ENCODE measurements at regions not wholly inside any gene's neighbourhood (a gene's known extent, or its start where the extent isn't known, plus 50 kb on each side); places are given as distances from the start of the nearest gene placed in this dataset.

GRCh38 chr17:77872199-77872598 lies 86.3 kb upstream of the TNRC6C start:
- no peak for DNase-seq (ENCODE audit: low read depth)

GRCh38 chr17:77872714-77873499 lies 85.6 kb upstream of the TNRC6C start:
- DNase-seq (ENCODE audit: low read depth) = no peak

GRCh38 chr17:77873500-77874302 lies 84.8 kb upstream of the TNRC6C start:
- no peak for DNase-seq (ENCODE audit: low read depth)

- no peak for DNase-seq (ENCODE audit: low read depth)
Measured at GRCh38 chr17:77874303-77875050, 84.0 kb upstream of the TNRC6C start.

- DNase-seq (ENCODE audit: low read depth) = no peak
Measured at GRCh38 chr17:77875051-77875780, 83.3 kb upstream of the TNRC6C start.

- no peak for DNase-seq (ENCODE audit: low read depth)
Measured at GRCh38 chr17:77875881-77876509, 82.5 kb upstream of the TNRC6C start.

- DNase-seq (ENCODE audit: low read depth) = no peak
Measured at GRCh38 chr17:77877036-77877435, 81.5 kb upstream of the TNRC6C start.

GRCh38 chr17:77877646-77878355 lies 80.7 kb upstream of the TNRC6C start:
- DNase-seq (ENCODE audit: low read depth) = no peak

- DNase-seq (ENCODE audit: low read depth) = no peak
Measured at GRCh38 chr17:77879226-77879895, 79.1 kb upstream of the TNRC6C start.

- DNase-seq (ENCODE audit: low read depth) = no peak
Measured at GRCh38 chr17:77879896-77880280, 78.6 kb upstream of the TNRC6C start.

- no peak for DNase-seq (ENCODE audit: low read depth)
Measured at GRCh38 chr17:77880711-77881450, 77.6 kb upstream of the TNRC6C start.

GRCh38 chr17:77881545-77881944 lies 77.0 kb upstream of the TNRC6C start:
- DNase-seq (ENCODE audit: low read depth) = peak; percentile 41

GRCh38 chr17:77882040-77882439 lies 76.5 kb upstream of the TNRC6C start:
- no peak for DNase-seq (ENCODE audit: low read depth)

- DNase-seq (ENCODE audit: low read depth) = peak; percentile 54
Measured at GRCh38 chr17:77882481-77883212, 75.9 kb upstream of the TNRC6C start.

- no peak for DNase-seq (ENCODE audit: low read depth)
Measured at GRCh38 chr17:77883213-77883650, 75.3 kb upstream of the TNRC6C start.

GRCh38 chr17:77884019-77884418 lies 74.5 kb upstream of the TNRC6C start:
- DNase-seq (ENCODE audit: low read depth) = no peak

- DNase-seq (ENCODE audit: low read depth) = no peak
Measured at GRCh38 chr17:77884967-77885641, 73.4 kb upstream of the TNRC6C start.
